Activated CD4-positive, alpha-beta T cell treated with anti-CD3 and anti-CD28 coated beads, Interleukin-2, amount 50 U/mL, for 48 hours (primary cell): ENCODE measurements at regions not wholly inside any gene's neighbourhood (a gene's known extent, or its start where the extent isn't known, plus 50 kb on each side); places are given as distances from the start of the nearest gene placed in this dataset.
"Not testable (repeated sequence)": the region's sequence is repeated elsewhere in the genome, so short reads cannot be mapped to it uniquely, and the experiment has no call there.

Experiments
- DNase-seq, 2 experiments: peaks; one replicate each; pipeline ENCODE4 v3.0.0-alpha.2; 2020

- DNase-seq: not testable (repeated sequence)
These were observed 57.0 kb upstream of the NEUROD1 start for GRCh38 chr2:181737302-181737701.

DNA sequence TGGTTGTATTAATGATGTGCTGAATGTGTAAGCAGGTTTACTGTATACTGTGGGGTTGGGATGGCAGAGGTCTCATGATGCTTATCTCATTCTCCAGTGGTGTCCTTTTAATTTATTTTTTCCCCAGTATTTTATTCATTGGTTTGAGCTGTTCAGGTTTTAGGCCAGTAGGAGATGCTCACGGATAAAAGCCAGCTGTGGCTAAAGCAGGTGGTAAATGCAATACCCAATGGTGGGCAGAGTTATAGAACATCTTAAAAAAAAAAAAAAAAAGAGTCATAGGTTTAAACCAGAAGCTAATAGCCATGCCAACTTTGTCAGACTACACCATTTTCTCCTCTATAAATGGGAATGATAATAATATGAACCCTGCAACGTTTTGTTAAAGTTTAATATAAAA is 57.8 kb upstream of the NEUROD1 start:
- DNase-seq: no peak

DNA sequence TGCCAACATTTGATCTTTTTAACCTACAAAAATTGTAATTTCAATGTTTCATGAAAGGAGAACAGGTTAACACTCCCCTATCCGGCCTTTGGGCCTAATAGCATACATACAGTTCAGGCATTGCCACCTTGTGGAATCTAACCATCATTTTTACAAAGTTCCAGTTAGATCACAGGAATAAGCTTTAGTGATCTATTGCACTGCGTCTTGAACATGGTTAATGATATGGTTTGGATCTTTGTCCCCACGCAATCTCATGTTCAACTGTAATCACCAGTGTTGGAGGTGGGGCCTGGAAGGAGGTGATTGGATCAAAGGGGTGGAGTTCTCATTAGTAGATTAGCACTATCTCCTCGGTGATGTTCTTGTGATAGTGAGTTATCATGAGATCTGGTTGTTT is 58.2 kb upstream of the NEUROD1 start:
- no peak for DNase-seq

DNA sequence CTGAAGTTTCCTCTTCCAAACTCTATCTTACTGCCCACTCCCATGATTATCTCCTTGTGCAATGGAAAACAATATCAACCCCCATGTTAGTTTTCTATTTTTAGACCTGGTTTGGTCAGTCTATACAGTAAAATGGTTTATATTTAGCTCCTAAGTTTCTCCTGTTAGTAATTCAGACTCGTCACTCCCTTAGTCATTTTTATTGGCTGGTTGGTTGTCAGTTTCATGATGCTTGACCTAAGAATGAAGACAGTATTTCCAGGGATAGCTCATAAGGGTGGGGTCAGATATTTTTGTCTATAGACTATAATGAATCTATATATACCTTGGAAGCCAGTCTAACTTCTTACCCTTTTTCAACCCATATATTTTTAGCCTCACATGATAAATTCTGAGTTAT is 61.4 kb upstream of the NEUROD1 start:
- no peak for DNase-seq

GRCh38 chr2:181742361-181742760 is 62.0 kb upstream of the NEUROD1 start:
- DNase-seq: no peak

- DNase-seq: peak; percentile 11 to 28
These were observed 62.8 kb upstream of the NEUROD1 start for GRCh38 chr2:181742922-181743722.

- no peak for DNase-seq
These were observed 63.4 kb upstream of the NEUROD1 start for GRCh38 chr2:181743723-181744031.

DNA sequence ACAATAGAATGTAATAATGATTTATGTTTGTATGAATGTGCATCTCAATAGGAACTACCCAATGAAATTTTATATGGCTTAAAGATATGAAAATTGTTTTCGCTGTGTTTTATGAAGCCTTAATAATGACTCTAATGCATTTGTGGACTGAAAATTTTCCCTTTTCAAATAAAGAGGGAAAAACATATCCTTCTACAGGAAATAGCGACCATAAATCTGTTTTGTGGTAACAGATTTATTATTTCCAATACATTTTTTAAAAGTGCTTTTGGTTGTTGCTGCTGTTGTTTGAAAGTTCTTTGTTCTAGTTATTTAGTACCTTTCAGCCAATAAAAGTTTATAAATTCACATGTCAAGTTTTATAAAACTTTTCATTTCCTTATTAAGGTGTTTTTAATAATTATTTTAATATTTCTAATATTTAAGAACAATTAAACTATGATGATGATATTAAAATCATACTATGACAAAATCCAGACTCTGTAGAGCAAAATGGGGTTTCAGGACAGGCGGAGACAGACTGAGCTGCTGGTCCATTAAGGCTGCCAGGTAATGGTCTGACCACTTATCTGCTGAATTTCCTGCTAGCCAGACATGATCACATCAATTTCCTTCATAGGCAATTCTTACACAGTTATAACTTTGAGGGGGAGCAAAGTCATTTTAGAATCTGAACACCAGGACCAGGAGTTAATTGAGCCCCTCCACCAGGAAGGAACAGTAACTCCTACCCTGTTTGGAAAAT is 65.7 kb upstream of the NEUROD1 start:
- DNase-seq: no peak

DNA sequence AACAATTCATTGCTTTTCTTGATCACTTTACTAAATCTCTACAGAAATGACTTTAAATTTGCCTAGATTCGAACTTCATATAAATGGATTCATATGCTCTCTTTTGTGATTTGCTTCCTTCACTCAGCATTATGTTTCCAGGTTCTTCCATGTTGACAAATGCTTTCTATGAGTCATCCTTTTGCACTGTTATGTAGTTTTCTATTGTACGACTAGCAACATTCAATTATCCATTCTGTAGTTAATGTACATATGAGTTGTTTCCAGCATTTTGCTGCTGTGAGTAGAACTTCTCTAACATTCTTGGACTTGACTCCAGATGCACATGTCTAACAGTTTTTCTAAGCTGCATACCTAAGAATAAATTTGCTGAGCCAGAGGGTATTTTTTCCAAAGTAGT is 66.5 kb upstream of the NEUROD1 start:
- no peak for DNase-seq

GRCh38 chr2:181750305-181750704 is 70.0 kb upstream of the NEUROD1 start:
- DNase-seq: no peak

GRCh38 chr2:181751266-181752030 is 71.1 kb upstream of the NEUROD1 start:
- no peak for DNase-seq

- DNase-seq: no peak
These were observed 72.0 kb upstream of the NEUROD1 start for GRCh38 chr2:181752301-181752700.

- no peak for DNase-seq
These were observed 73.4 kb upstream of the NEUROD1 start for GRCh38 chr2:181753686-181754085.

GRCh38 chr2:181754105-181754504 is 73.8 kb upstream of the NEUROD1 start:
- no peak for DNase-seq

- no peak for DNase-seq
These were observed 74.9 kb upstream of the NEUROD1 start for GRCh38 chr2:181755181-181755580.

- no peak for DNase-seq
These were observed 80.2 kb upstream of the NEUROD1 start for GRCh38 chr2:181760521-181760920.

- DNase-seq: no peak
These were observed 80.9 kb upstream of the NEUROD1 start for GRCh38 chr2:181761175-181761574.

DNA sequence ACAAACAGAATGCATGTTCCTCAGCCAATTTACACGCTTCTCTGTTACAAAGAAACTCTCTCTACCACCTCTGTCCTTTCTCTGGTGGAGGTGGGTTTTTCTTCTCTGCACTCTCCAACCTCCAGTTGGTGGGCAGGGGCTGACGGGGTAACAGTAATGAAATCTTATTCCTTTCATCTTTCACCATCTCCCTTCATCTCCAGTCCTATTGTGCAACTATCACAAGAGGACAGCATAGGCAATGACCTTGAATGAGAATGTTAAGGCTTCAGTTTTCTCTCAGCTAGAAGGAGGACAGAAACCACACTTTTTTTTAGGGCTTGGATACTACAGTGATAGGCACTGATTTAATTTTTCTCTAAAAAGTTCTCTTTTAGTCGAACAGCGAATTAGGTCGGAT is 81.7 kb upstream of the NEUROD1 start:
- DNase-seq: no peak

DNA sequence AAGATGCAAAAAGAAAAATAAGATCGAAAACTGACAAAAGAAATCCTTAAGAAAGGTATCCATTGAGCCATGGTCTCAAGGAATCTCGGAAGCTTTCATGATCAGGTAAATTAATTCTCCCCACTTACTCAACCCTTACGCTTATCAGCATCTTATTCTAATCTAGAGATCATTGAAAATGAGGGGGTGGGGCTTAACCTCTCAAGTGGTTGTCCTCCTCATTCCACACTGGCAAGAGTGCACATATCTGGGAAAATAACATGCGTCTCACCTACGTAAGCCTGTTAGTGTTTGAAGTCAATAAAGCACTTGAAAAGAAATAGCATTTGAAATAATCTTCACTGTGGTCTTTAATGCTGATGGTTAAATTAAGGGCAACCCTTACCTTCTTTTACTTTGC is 82.5 kb upstream of the NEUROD1 start:
- DNase-seq: no peak

DNA sequence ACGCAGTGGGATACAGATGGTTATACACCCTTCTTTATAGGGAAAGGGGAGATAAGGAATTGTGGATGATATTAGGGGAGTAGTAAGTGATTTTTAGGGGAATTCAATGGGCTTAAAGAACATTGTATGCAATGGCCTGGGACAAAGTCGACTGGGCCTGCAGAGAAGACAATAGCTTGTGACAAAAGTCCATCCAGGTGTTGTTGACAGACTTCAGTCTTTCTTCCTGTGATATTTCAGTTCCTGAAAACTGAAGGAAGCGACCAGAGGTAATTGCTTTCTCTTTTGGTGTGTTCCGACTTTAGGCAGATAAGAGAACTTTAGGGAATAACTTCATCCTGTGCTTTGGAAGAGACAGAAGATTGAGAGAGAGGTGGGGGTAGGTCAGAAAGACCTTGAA is 83.1 kb upstream of the NEUROD1 start:
- DNase-seq: no peak

GRCh38 chr2:181764095-181764963 is 84.0 kb upstream of the NEUROD1 start:
- DNase-seq: no peak

DNA sequence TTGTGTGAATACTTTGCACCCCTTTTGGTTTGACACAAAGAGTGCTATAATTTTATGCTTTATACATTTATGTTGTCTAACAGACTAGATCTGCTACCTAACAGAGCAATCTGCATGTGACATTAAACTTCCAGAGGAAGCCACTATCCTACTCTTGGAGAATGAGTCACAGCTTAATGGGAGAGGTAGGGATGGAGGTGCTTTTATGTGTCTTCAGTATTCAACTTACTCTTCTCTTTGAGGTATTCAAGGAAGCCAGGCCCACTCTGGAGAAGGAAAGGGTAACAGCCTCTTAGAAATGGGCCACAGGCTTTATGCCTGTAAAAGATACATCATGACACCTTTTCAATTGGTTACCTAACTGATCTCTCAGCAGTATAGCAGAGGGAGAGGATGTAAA is 85.8 kb upstream of the NEUROD1 start:
- DNase-seq: no peak

DNA sequence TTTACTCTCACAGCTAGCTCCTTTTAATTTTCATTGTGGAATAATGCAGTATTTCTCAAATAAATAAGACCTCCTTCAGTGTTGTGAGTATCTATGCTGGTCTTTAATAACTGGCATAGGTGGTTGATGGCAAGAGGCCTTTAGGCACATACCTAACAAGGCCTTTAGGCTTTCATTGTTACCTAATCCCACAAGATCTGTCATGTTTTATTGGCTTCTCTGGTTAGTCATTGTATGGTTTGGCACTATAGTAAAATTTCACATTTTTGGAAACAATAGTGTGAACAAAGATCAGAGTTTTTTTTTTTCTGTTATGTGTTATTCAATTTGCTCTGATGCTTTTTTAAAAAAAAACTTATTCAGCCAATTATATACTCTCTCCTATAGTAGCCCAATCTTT is 89.8 kb upstream of the NEUROD1 start:
- DNase-seq: no peak
